ENCODE measurements at regions not wholly inside any gene's neighbourhood (a gene's known extent, or its start where the extent isn't known, plus 50 kb on each side); places are given as distances from the start of the nearest gene placed in this dataset.

GRCh38 chr15:39321977-39322376, 258.9 kb upstream of the THBS1 start (continued):
- TF ChIP-seq TRAFD1 (CRISPR knock-in tag; IDR thresholded peaks at IDR 0.05; ENCODE audit: borderline replicate concordance) (no peak), NR0B2 (CRISPR knock-in tag; IDR thresholded peaks at IDR 0.05) (no peak), GFI1 (CRISPR knock-in tag; IDR thresholded peaks at IDR 0.05; ENCODE audit: borderline replicate concordance) (no peak), ZNF766 (CRISPR knock-in tag; IDR thresholded peaks at IDR 0.05; ENCODE audit: borderline replicate concordance) (no peak), ZNF550 (CRISPR knock-in tag; IDR thresholded peaks at IDR 0.05; ENCODE audit: borderline replicate concordance) (no peak), ZNF777 (CRISPR knock-in tag; IDR thresholded peaks at IDR 0.05) (no peak), ZNF382 (CRISPR knock-in tag; IDR thresholded peaks at IDR 0.05; ENCODE audit: borderline replicate concordance) (no peak), HDAC1 (CRISPR knock-in tag; IDR thresholded peaks at IDR 0.05) (no peak), ZNF749 (CRISPR knock-in tag; IDR thresholded peaks at IDR 0.05; ENCODE audit: borderline replicate concordance) (no peak), FOXK2 (IDR thresholded peaks at IDR 0.05) (no peak)

- Histone ChIP-seq H3K9me3 (ENCODE audit: low read length) (peaks cover 16% of the 10 kb centered on the region), H3K79me2 (ENCODE audit: insufficient read depth, low read length) (no peaks in the 10 kb centered on the region), H3K9ac (ENCODE audit: insufficient read depth, low read depth, low read length) (no peak overlapping the region), H3K4me2 (ENCODE audit: low read depth, low read length) (no peak overlapping the region), H3K4me3 (replicated peaks in 1 of 3; ENCODE audit: insufficient read depth in 1 of 3, low read depth in 2 of 3, low read length in 3 of 3) (no peak overlapping the region), H2AFZ (ENCODE audit: low read length) (no peak overlapping the region), H3K27me3 (ENCODE audit: control insufficient read depth in 1 of 2, insufficient read depth in 2 of 2, low read length in 2 of 2) (no peaks in the 10 kb centered on the region; a peak in 1 of 5 replicates), H3K36me3 (replicated peaks in 1 of 2; ENCODE audit: control insufficient read depth in 1 of 2, insufficient read depth in 2 of 2, low read length in 2 of 2) (no peaks in the 10 kb centered on the region), H3K4me1 (ENCODE audit: insufficient read depth, low read length) (peaks cover 18% of the 10 kb centered on the region), H4K20me1 (ENCODE audit: insufficient read depth, low read length) (no peaks in the 10 kb centered on the region), H3K27ac (ENCODE audit: extremely low read length, insufficient read depth, low read length) (no peak overlapping the region)
- TF ChIP-seq SSRP1 (CRISPR knock-in tag; IDR thresholded peaks at IDR 0.05), result no peak
- TF ChIP-seq GRHL1 (CRISPR knock-in tag; conservative IDR thresholded peaks at IDR 0.05), result no peak
- TF ChIP-seq ZBTB39 (CRISPR knock-in tag; IDR thresholded peaks at IDR 0.05), result no peak
- TF ChIP-seq AFF4 (CRISPR knock-in tag; IDR thresholded peaks at IDR 0.05), result no peak
- FAIRE-seq, result no peak
- intact Hi-C loops (cut with micrococcal nuclease; ENCODE audit: unreplicated experiment), result no loop called here
- POLR2A ChIA-PET, result no interaction called here
- no TSS peak for BruUV-seq (replicated peaks)
- ATAC-seq, result no peak
- no peak for DNase-seq (ENCODE audit: low spot score)
- in situ Hi-C loops (cut with HindIII; ENCODE audit: extremely low pct_ligation_motif_present, low pct_unique_long_range_greater_than_20kb), result no loop called here
- CTCF ChIA-PET (ENCODE audit: low intra/inter-chr PET ratio, low total read pairs), result no interaction called here
Observed at GRCh38 chr15:39323157-39323556, 257.7 kb upstream of the THBS1 start.
